Stimulated activated naive CD4-positive, alpha-beta T cell (primary cell): ENCODE measurements at regions not wholly inside any gene's neighbourhood (a gene's known extent, or its start where the extent isn't known, plus 50 kb on each side); places are given as distances from the start of the nearest gene placed in this dataset.

Experiments used
- DNase-seq, 6 experiments: peaks; one replicate each; lab custom pipeline; 2025; lab: John Stamatoyannopoulos, UW

DNA sequence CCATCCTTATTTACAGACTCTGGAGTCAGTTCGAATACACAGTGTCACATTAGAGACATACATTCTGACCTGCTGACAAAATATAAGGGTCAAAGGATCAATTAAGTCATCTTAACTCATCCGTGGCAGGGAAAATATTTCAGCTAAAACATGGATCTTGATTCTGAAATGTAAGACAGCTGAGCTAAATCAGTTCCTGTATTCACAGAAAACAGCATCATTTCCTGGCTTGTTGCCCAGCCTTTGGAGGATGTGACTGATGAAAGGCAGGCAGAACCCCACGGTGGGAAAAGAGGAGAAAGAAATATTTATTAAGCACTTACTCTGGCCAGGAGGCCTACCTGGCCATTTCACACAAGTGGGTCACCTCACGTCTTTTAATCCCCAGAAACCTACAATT is 101.9 kb downstream of the GAS2L3 start:
- DNase-seq, result no peak

DNA sequence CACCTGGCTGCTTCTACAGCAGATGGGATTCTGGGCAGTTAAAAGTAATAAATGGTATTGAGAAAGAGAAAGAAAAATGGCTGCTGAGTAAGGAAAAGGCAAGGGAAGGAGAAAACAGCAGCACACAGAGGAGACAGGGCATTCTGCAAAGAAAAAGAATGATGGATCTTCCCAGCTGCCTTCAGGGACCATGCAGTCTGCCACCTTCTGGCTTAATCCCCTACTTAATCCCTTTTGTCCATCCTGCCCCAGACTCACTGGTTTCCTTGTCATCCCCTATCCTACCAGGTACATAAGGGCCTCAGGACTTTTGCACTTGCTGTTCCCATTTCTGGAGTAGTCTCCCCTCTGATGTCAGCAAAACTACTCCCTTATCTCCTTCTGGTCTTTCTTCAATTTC is 107.6 kb downstream of the GAS2L3 start:
- DNase-seq, result no peak

DNA sequence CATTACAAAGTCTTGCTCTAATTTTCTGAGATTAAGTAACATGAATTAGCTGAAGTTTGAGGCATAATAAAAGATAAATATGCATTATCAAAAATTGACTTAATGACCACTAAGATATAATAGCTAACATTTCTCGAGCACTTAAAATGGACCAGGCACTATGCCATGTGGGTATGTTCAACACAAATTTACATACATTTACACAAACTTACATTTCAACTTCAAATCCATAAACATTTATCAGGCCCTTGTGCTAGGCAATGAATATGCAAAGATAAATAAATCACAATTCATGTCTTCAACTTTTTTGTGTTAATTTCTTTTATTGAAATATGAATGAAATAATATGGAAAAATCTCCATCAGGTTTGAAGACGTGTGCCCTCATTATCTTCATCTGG is 108.7 kb downstream of the GAS2L3 start:
- no peak for DNase-seq

DNA sequence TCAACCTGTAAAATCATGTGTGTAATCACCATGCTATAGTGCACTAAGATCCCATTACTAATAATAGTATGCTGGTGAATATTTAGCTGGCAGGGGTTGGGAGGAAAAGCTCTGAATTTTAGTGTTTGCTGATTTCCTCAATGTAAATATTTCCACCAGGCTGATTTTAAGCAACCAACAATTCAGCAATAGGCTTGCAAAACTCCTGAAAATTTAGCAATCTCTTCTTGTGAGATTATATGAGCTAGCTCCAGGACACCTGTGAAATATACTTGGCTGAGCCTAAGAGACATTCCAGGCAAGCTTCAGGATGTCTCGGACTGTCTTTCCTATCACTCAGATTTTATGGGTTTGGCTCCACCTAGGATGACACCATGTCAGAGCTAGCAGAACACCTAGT is 106.9 kb upstream of the ANO4 start:
- no peak for DNase-seq

DNA sequence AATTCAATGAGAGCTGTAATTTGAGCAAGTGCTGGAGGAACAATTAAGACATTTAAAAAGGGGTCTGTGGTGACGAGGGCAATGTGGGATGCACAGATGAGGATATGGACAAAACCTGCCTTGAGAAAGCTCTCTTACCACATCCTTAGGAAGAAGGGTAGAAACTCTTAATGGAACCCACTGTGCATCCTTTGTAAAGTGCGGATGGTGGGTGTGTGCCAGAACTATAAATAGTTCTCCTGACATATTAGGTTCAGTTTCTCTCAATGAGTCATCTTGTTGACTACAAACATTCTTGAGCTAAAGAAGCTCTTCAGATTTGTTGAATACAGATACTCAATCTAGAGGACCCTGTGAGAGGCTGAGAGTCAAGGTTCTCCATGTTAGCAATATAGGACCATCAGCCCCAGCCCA is 106.1 kb upstream of the ANO4 start:
- DNase-seq, result no peak

DNA sequence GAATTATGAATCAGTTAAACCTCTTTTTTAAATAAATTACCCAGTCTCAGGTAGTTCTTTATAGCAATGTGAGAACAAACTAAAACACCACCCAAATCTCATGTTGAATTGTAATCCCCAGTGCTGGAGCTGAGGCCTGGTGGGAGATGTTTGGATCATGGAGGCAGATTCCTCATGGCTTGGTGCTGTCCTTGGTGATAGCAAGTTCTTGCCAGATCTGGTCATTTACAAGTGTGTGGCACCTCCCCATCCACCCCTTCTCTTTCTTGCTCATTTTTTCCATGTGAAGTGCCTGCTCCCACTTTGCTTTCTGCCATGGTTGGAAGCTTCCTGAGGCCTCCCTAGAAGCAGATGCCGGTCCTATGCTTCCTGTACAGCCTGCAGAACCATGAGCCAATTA is 102.1 kb upstream of the ANO4 start:
- no peak for DNase-seq

DNA sequence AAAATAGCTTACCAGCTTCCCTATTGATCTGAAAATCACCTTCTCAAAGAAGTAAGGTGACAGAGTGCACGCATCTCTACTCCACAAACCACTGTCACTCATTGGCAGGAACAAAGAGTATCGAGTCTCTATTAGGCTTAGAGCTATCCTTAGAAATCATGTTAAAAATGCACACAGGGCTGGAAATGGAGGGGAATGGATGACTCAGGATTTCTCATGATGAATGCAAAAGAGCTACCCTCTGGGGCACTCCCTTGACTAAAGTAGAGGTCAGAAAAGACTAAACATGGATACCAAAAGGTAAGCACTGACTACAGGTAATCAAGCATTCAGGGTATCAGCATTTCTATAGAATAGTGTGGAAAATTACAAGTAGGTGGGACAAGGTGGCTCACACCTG is 96.1 kb upstream of the ANO4 start:
- no peak for DNase-seq

DNA sequence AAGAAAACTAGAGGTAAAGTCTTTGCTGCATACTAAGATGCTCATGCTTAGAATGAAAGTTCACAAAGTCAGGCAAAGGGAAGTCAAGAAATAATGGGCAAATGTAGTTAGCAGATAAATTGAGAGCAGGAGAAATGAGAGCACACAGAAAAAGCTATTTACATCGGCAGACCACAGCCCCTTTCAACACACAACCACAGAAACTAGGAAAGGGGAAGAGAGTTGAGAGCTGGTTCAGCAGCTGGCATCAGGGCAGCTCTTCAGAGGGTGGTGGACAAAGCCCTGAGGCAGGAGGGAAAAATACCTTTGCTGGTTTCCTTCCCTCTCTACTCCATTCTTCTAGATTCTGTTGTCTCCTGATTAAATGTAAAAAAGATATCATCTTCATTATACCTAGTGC is 95.4 kb upstream of the ANO4 start:
- no peak for DNase-seq

DNA sequence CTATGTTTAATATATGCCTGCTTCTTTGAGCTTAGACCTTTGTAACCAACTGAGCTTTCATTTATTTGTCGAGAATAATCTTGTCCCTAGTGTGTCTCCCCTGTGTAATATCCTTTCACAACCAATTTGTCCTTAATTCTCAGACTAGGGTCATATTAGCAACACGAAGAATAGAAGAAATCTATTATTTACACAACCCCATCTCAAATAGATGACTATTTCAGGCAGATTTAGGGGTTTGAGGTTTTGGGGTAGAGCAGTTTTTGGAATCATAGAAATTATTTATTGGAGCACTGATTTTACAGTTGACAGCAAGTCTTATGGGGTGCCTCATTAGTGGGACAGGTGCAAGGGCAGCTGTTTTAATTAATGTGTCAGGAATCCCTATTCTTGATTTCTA is 91.2 kb upstream of the ANO4 start:
- no peak for DNase-seq

DNA sequence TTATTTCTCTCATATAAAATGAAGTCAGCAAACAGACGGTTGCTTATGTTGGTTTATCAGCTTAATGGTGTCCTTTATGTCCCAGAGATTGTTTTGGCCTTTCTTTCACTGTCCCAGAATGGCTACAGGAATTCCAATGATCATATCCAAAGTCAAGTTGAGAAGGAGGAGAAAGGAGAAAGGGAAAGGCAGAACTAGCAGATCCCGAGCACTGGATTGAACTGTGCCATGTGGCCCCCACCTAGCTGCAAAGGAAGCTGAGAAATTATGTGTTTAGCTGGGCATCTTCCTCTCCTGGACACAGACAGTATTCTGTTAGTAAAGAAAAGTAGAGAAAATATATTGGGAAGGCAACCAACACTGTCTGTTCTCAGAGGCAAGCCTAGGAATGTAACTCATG is 90.7 kb upstream of the ANO4 start:
- DNase-seq, result no peak

DNA sequence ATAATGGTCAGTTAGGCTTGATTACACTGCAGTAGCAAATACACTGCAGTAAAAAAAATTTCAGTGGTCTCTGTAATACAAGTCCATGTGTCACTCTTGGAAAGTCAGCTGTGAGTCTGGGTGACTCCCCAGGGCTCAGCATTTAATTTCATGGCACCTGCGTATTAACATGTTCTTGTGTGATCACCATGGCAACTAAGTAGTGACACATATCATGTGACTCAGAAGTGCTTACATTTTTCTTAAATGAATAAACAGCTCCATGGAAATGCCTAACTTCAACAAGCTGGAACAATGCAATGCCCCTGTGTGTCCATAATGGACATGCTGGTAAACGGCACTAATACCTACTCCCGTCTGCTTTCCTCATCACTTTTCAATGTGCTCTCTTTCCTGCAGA is 88.5 kb upstream of the ANO4 start:
- DNase-seq, result no peak

DNA sequence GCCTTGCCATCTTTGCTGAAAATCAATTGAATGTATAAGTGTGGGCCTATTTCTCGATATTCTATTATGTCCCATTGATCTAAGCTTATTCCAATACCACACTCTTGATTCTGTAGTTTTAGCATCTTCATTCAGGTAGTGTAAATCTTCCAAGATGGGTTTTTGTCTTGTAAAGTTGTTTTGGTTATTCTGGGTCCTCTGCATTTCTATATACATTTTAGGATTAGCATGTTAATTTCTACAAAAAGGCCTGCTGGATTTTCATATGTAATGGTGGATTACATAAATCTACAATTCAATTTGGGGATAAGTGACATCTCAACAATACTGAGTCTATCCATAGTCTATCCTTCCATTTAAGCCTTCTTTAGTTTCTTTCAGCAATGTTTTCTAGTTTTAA is 86.0 kb upstream of the ANO4 start:
- DNase-seq, result no peak

DNA sequence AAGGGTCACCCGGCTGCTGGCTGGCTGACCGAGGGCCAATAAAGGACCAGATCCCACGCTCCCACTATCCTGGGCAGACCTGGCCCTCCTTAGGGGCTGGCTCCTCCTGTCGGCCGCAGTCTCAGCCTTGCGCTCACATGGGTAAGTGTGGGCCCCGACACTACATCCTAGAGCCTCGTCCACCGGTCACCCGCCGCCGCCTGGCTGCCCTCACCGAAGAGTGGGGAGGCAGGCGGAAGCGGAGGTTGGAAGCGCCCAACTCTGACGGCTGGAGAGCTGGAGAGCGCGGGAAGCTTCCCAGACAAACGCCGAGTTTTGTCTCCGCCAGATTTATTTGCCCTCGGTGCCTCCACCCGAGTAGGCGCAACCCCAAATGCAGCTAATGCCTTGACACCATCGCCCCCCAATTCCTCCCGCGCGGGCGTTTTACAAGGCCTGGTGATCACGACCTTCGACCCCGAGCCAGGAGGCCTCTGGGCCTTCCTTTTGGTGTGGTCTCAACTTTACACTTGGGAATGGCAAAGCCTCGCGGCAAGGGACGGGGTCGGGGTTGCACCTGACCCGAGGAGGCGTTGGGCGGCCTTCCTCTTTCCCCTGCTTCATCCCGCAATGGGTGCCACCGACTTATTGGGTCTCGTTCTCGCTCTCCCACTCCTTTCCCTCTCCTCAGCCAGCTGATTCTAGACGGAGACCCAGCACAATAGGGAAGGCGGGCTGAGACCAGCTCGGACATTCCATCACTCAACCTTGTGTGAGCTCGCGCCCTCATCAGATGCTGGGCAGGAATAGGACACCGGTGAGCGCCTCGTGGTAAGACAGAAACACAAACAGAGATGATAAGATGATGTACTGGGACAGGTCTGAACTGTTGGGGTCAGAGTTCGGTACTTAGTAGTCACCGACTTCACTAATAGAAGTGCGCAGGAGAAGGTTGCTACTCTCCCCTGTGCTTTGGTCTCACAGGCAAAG is 78.3 kb upstream of the ANO4 start:
- no peak for DNase-seq

DNA sequence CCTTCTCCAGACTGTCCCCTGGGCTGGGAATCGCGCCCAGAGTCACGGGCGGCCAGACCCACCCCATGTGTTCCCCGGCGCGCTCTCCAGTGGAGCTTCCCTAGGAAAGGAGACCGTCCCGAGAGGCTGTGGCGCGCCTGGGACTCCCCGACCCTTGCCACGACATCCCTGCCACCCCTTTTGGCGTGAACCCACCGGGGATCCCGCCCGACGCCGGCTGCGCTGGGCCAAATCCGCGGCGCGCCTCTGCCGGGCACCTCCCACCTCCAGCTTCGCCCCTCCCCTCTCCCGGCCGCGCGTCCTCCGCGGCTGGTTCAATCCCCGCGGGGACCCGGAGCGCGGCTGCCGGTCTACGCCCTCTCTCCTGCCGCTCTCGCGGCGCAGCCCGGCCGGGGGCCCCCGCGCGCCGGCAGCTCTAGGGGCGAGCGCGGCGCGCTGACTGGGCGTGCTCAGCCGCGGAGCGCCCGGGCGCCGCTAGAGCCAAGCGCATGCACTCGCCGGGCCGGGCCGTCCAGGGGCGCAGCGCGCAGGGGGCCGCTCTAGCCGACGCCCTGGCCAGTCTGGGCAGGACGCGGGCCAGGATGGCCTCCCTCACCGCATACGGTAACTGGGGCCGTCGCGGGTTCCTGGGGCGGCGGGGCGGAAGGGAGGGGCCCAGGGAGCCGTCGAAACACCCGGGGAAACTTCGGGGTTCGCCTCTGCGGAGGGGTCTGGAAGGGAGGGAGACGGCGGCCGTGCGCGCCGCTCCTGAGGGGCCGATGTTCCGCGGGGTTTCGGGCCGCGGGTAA is 77.4 kb upstream of the ANO4 start:
- DNase-seq, result no peak

DNA sequence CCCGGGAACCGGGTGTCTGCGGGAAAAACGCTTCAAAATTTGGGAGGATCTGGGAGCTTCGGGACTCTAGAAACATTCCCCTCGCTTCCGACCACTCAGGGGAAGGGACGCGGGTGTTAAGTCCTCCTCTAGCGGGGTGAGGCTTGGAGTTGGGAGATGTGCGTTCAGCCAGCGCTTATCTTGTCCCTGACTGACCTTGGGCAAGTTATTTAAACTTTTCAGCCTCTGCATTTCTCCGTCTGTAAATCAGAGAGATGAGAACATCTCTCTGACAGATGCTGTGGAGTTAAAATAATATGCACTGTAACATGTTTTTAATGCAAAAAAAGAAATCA is 76.9 kb upstream of the ANO4 start:
- DNase-seq, result no peak

DNA sequence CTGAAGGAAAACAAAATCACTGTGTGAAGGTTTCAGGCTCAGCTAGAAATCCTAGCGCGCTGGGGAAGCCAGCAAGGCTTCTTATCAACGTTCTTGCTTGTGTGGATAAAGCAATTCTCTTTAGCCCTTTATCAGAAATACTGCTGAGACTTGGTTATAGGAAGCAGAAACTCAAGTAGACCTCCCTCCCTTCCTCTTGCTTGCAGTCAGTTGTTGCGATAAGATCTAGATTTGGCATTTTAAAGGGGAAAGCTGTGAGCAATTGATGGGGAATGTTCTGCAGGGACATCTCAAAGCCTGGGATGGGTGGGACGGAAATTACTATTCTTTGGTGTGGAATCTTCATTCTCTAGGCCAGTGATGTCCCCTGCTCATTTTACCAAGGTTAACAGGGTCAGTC is 76.4 kb upstream of the ANO4 start:
- no peak for DNase-seq

DNA sequence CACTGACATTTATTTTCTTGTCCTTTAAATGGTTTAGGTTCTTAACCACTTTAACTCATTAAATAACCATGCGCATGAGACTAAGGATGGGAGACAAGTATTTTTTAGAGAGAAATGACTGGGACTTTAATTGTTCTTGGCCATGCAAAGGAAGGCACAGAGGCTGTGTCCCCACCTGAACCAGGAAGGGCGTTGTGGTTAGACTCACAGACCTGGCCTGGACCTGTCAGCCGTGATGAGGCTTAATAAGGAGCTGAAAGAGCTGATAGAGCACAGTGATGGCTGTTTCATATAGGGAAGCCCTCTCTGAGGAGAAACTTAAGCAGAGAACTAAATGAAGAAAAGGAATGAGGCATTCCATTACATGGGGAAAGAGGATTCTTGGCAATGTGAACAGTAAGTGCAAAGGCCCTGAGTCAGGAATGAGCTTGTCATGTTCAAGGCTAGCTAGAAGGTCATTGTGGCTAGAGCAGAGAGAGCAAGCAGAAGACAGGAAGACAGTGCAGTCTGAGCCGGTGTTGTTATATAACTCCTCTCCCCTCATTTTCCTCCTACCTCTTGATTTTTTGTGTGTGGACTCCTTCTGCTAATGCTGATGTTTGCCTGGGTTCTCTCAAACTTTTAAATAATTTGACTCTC is 74.4 kb upstream of the ANO4 start:
- DNase-seq, result no peak

DNA sequence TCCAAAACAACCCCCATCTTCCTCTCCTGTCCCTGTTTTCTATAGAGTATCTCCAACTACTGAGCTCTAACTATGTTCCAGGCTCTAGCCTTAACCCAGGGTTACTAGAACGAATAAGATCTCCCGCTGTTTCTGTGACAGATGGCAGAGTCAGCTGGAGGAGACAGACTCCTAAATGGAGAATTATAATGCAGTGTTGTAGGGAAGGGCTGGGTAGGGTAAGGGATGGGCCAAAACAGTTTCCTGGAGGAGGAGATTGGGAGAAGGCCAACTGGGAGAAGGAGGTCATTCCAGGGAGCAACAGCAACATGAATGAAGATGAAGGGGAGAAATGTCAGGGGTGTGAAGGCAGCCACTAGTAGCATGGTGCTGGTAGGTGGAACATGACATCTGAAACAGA is 73.4 kb upstream of the ANO4 start:
- DNase-seq, result no peak

DNA sequence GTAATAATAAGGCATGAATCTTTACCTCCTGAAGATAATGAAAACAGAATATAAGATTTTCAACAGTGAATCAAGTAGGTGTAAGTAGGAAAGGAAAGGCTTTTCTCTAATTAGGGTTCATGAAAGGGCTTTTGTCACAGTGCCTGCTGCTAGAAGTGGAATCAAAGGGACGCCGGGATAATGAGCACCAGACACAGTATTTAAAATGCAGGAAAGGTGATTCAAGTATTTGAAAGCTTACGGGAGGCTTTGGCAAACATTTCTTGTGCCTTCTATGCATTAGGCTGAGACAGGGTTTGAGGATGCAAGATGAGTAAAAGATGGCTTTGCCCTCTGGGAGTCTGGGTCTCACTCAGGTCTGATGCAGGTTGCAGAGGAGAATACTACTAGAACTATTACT is 70.5 kb upstream of the ANO4 start:
- no peak for DNase-seq

DNA sequence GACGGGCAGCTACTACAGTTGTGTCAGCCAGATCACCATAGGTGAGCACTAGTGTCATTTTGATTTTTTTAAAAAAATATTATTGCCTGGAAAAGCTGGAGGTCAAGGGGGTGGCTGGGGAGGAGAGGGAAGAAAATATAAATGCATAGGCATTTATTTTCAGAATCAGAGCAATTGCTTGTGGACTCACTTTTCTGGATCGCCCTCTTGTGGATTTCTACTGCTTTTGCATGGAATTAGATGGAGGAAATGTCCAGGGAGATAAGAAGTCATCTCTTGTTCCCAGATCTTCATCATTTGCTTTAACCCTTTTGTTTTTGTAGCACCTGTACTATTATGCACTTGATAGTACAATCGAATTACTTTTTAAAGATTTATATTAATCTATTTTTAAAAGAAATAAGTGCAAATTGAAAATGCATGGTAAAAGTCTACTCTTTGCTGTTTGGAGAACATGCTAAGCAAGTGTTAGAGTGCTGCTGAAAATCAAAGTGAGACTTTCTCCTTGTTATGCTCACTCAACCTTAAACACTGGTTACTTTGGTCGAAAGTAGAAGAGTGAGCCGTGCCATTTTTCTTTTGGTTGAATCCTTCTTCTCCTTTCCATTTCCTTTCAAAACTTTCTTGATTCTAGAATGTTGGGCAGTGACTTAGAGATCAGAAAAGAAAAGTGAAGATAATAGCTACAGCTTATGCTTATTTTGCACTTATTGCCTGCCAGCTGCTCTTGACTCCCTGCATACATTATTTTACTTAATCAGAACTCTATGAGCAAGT is 60.6 kb upstream of the ANO4 start:
- no peak for DNase-seq

DNA sequence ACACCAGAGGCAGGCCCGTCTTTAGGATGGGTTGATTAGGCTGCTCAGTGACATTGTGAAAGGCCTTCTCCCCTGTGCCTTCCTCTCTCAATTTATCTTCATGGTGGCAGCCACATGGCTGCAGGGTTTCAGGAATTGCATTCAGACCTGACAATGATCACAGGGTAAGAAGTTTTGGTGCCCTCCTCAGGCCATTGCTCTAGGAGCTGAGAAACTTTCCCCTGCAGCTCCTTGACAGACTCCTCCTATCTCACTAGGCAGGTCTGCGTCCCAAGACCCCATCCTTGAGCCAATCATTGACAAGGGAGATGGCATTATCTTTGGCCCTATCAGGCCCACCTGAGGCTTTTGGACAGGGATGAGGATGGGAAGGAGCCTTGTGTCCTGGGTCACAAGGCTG is 57.4 kb upstream of the ANO4 start:
- no peak for DNase-seq

DNA sequence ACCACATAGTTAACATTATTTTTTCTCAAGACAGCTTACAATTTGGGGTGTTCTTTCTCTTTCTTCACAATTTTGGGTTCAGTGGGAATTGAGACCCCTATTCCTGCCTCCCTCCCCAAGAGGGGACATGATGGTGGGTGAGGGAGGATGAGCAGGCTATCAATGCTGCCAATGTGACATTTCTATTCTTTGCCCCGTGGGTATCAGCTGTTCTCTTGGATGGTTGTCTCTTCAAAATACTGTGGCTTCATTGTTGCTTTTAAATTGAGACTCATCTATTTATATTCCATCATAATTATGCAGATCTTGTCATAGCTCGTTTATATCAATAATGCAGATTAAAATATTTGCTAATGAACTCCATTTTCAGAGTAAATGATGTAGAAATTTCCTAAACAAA is 56.5 kb upstream of the ANO4 start:
- DNase-seq, result no peak
